ENCODE measurements at regions not wholly inside any gene's neighbourhood (a gene's known extent, or its start where the extent isn't known, plus 50 kb on each side); places are given as distances from the start of the nearest gene placed in this dataset.

GRCh38 chr2:48253301-48253700, 61.2 kb upstream of the FOXN2 start:
- TF ChIP-seq MAX (IDR thresholded peaks at IDR 0.05) (no peak), TEAD4 (IDR thresholded peaks at IDR 0.05) (no peak), EP300 (IDR thresholded peaks at IDR 0.05; ENCODE audit: borderline replicate concordance) (no peak), CEBPB (IDR thresholded peaks at IDR 0.05) (no peak), YY1 (IDR thresholded peaks at IDR 0.05; ENCODE audit: low read depth) (no peak)

GRCh38 chr2:48254839-48255238, 59.6 kb upstream of the FOXN2 start:
- TF ChIP-seq CEBPB (IDR thresholded peaks at IDR 0.05) (no peak), EGR1 (IDR thresholded peaks at IDR 0.05) (no peak), USF1 (IDR thresholded peaks at IDR 0.05) (no peak), ZBTB7A (IDR thresholded peaks at IDR 0.05; ENCODE audit: low read depth) (no peak), RAD21 (IDR thresholded peaks at IDR 0.05; ENCODE audit: low read depth) (no peak), REST (IDR thresholded peaks at IDR 0.05; ENCODE audit: low read depth) (no peak), NFIC (IDR thresholded peaks at IDR 0.05) (no peak), TAF1 (IDR thresholded peaks at IDR 0.05; ENCODE audit: low read depth) (no peak), EP300 (IDR thresholded peaks at IDR 0.05; ENCODE audit: borderline replicate concordance) (no peak), MAX (IDR thresholded peaks at IDR 0.05) (no peak), YY1 (IDR thresholded peaks at IDR 0.05; ENCODE audit: low read depth) (no peak), TCF12 (IDR thresholded peaks at IDR 0.05; ENCODE audit: low read depth) (no peak), FOXM1 (IDR thresholded peaks at IDR 0.05; ENCODE audit: borderline replicate concordance, low read depth) (no peak)

GRCh38 chr2:48257456-48257855, 57.0 kb upstream of the FOXN2 start:
- TF ChIP-seq USF1 (IDR thresholded peaks at IDR 0.05) (no peak), TAF1 (IDR thresholded peaks at IDR 0.05; ENCODE audit: low read depth) (no peak), CEBPB (IDR thresholded peaks at IDR 0.05) (no peak), FOXM1 (IDR thresholded peaks at IDR 0.05; ENCODE audit: borderline replicate concordance, low read depth) (no peak), ZBTB7A (IDR thresholded peaks at IDR 0.05; ENCODE audit: low read depth) (no peak), TCF12 (IDR thresholded peaks at IDR 0.05; ENCODE audit: low read depth) (no peak), TEAD4 (IDR thresholded peaks at IDR 0.05) (no peak), EGR1 (IDR thresholded peaks at IDR 0.05) (no peak), CREB1 (IDR thresholded peaks at IDR 0.05; ENCODE audit: low read depth) (no peak), NFIC (IDR thresholded peaks at IDR 0.05) (no peak), EP300 (IDR thresholded peaks at IDR 0.05; ENCODE audit: borderline replicate concordance) (no peak)

- no peak for TF ChIP-seq ZBTB7A (IDR thresholded peaks at IDR 0.05; ENCODE audit: low read depth)
- TF ChIP-seq MAX (IDR thresholded peaks at IDR 0.05): no peak
- TF ChIP-seq TEAD4 (IDR thresholded peaks at IDR 0.05): no peak
- TF ChIP-seq CREB1 (IDR thresholded peaks at IDR 0.05; ENCODE audit: low read depth): no peak
- TF ChIP-seq RAD21 (IDR thresholded peaks at IDR 0.05; ENCODE audit: low read depth): no peak
- TF ChIP-seq REST (IDR thresholded peaks at IDR 0.05; ENCODE audit: low read depth): no peak
- TF ChIP-seq EP300 (IDR thresholded peaks at IDR 0.05; ENCODE audit: borderline replicate concordance): no peak
- no peak for TF ChIP-seq CEBPB (IDR thresholded peaks at IDR 0.05)
- no peak for TF ChIP-seq FOXM1 (IDR thresholded peaks at IDR 0.05; ENCODE audit: borderline replicate concordance, low read depth)
- no peak for TF ChIP-seq USF1 (IDR thresholded peaks at IDR 0.05)
- TF ChIP-seq TAF1 (IDR thresholded peaks at IDR 0.05; ENCODE audit: low read depth): no peak
- no peak for TF ChIP-seq YY1 (IDR thresholded peaks at IDR 0.05; ENCODE audit: low read depth)
Observed at GRCh38 chr2:48258481-48259149, 55.9 kb upstream of the FOXN2 start.

- no peak for TF ChIP-seq RAD21 (IDR thresholded peaks at IDR 0.05; ENCODE audit: low read depth)
- TF ChIP-seq EP300 (IDR thresholded peaks at IDR 0.05; ENCODE audit: borderline replicate concordance): no peak
- no peak for TF ChIP-seq REST (IDR thresholded peaks at IDR 0.05; ENCODE audit: low read depth)
- TF ChIP-seq TCF12 (IDR thresholded peaks at IDR 0.05; ENCODE audit: low read depth): no peak
- no peak for TF ChIP-seq MAX (IDR thresholded peaks at IDR 0.05)
- no peak for TF ChIP-seq EGR1 (IDR thresholded peaks at IDR 0.05)
- no peak for TF ChIP-seq CEBPB (IDR thresholded peaks at IDR 0.05)
- no peak for TF ChIP-seq TEAD4 (IDR thresholded peaks at IDR 0.05)
- TF ChIP-seq FOXM1 (IDR thresholded peaks at IDR 0.05; ENCODE audit: borderline replicate concordance, low read depth): no peak
Observed at GRCh38 chr2:48259811-48260210, 54.7 kb upstream of the FOXN2 start.
